A673 (cell line): ENCODE measurements at regions not wholly inside any gene's neighbourhood (a gene's known extent, or its start where the extent isn't known, plus 50 kb on each side); places are given as distances from the start of the nearest gene placed in this dataset.

ENCODE experiments used
- BruUV-seq: library from RNA; stranded (reverse); fragments of 400-500 nt; replicated peaks from 2 replicates; lab custom pipeline; 2021; lab: Mats Ljungman, UMichigan
- CTCF ChIA-PET: fragments of 300-600 bp; sonication (Branson Sonifier 250); formaldehyde crosslinking; loops from one replicate; lab custom pipeline; 2022; ENCODE audit warnings: antibody characterized with exemption; lab: Charles Lee
- POLR2A ChIA-PET: fragments of 300-600 bp; sonication (Branson Sonifier 250); formaldehyde crosslinking; loops from one replicate; lab custom pipeline; 2022; ENCODE audit warnings: antibody characterized with exemption; ENCODE audit not compliant: low non-redundant PET; lab: Charles Lee
- DNase-seq: peaks from one replicate; pipeline ENCODE4 v3.0.0-alpha.2; 2015; ENCODE audit warnings: low spot score
- H3K27ac ChIP-seq: fragments of 200-600 bp; sonication (generic); 2 replicates; pipeline ENCODE4 v1.5.1; 2016; ENCODE audit warnings: mixed run types, low read depth, mild to moderate bottlenecking, mixed read lengths, antibody characterized with exemption, low read length; ENCODE audit not compliant: poor library complexity, severe bottlenecking
- H3K27me3 ChIP-seq: fragments of 200-600 bp; sonication (generic); replicated peaks from 2 replicates; pipeline ENCODE4 v1.6.1; 2017; ENCODE audit warnings: mixed run types, low read depth, mild to moderate bottlenecking, mixed read lengths, antibody characterized with exemption, low read length; ENCODE audit not compliant: insufficient read depth, poor library complexity
- H3K36me3 ChIP-seq: fragments of 200-600 bp; sonication (generic); 2 replicates; pipeline ENCODE4 v1.6.1; 2016; ENCODE audit warnings: mixed run types, mild to moderate bottlenecking, mixed read lengths, antibody characterized with exemption, low read length; ENCODE audit not compliant: insufficient read depth, poor library complexity, severe bottlenecking
- H3K4me1 ChIP-seq: fragments of 200-600 bp; sonication (generic); 2 replicates; pipeline ENCODE4 v1.6.1; 2017; ENCODE audit warnings: mixed run types, mild to moderate bottlenecking, mixed read lengths, antibody characterized with exemption, low read length; ENCODE audit not compliant: insufficient read depth, poor library complexity, severe bottlenecking
- H3K4me3 ChIP-seq: fragments of 200-600 bp; sonication (generic); 2 replicates; pipeline ENCODE4 v1.5.1; 2016; ENCODE audit warnings: low read depth, mixed run types, mild to moderate bottlenecking, mixed read lengths, low read length; ENCODE audit not compliant: poor library complexity, severe bottlenecking
- H3K9me3 ChIP-seq: fragments of 200-600 bp; sonication (generic); 2 replicates; pipeline ENCODE4 v1.6.1; 2016; ENCODE audit warnings: mixed run types, low read depth, mild to moderate bottlenecking, mixed read lengths, antibody characterized with exemption, low read length; ENCODE audit not compliant: poor library complexity, severe bottlenecking
- CTCF ChIP-seq: fragments of 300-800, 200-600 bp; sonication (generic); conservative IDR thresholded peaks from 2 replicates; pipeline ENCODE4 v1.5.1; 2017; ENCODE audit warnings: low read depth, mild to moderate bottlenecking, antibody characterized with exemption, low read length, moderate library complexity, mixed read lengths
- EZH2 ChIP-seq: fragments of 200-600 bp; sonication (generic); IDR thresholded peaks from 2 replicates; pipeline ENCODE4 v1.6.1; 2017; ENCODE audit warnings: borderline replicate concordance, low read depth, mild to moderate bottlenecking, mixed read lengths, antibody characterized with exemption, low read length; ENCODE audit not compliant: poor library complexity, severe bottlenecking
- intact Hi-C: fragments of 100-400 bp; cut with micrococcal nuclease; formaldehyde crosslinking; loops from one replicate; pipeline ENCODE4 v1.10.0; 2022; ENCODE audit not compliant: unreplicated experiment

DNA sequence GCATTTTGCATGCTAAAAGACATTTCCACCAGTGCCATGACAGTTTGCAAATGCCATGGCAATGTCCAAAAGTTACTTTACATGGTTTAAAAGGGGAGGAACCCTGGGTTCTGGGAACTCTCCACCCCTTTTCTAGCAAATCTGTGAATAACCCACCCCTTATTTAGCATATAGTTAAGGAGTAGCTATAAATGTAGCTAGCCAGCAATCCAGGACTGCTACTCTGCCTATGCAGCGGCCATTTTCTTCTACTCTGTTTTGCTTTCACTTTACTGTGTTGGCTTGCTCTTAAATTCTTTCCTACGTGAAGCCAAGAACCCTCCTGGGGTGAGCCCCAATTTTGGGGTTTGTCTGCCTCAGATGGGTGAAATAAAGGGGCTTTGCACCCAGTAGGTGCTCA lies 141.0 kb downstream of the PTPN11 start:
- ChIA-PET POLR2A (no interaction called here), CTCF (no interaction called here)
- Histone ChIP-seq H3K4me3 (no peak overlapping the region), H3K27me3 (no peaks in the 10 kb centered on the region), H3K9me3 (no peaks in the 10 kb centered on the region), H3K36me3 (no peaks in the 10 kb centered on the region), H3K27ac (no peak overlapping the region), H3K4me1 (no peaks in the 10 kb centered on the region)
- no peak for DNase-seq
- BruUV-seq, result no TSS peak
- no peak for TF ChIP-seq CTCF
- intact Hi-C loops, result no loop called here

GRCh38 chr12:112564160-112564784 lies 145.5 kb downstream of the PTPN11 start:
- ChIA-PET POLR2A (interaction anchor here (0.9 kb wide), 1 partner anchor 438 kb away, joined by 3 read pairs; no protein-coding TSS in a partner anchor), CTCF (no interaction called here)
- no peak for DNase-seq
- intact Hi-C loops, result no loop called here
- Histone ChIP-seq H3K36me3 (no peaks in the 10 kb centered on the region), H3K4me1 (no peaks in the 10 kb centered on the region), H3K27ac (no peak overlapping the region), H3K9me3 (no peaks in the 10 kb centered on the region), H3K27me3 (no peaks in the 10 kb centered on the region), H3K4me3 (no peak overlapping the region)
- no peak for TF ChIP-seq EZH2
- TF ChIP-seq CTCF, result peak; percentile 43
- no TSS peak for BruUV-seq

DNA sequence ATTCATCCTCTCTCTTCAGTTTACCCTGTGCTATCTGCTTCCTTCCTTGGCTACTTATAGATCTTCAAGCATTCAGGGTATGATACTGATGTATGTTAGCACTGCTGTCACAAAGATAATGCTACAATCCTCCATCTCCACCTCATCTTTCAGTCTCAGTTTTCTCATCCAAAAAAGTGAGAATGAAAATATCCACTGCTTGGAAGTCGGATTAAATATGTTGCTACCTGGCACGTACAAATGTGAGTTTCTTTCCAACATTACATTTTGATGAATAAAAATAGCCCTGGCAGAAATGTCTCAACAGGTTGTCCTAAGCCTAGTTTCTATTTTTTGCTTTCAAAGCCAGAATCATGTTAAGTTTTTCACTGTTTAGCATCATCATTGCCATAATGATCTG lies 149.9 kb downstream of the PTPN11 start:
- Histone ChIP-seq H3K9me3 (no peaks in the 10 kb centered on the region), H3K27ac (no peak overlapping the region), H3K36me3 (no peaks in the 10 kb centered on the region), H3K4me1 (no peaks in the 10 kb centered on the region), H3K4me3 (no peak overlapping the region), H3K27me3 (no peaks in the 10 kb centered on the region)
- TF ChIP-seq EZH2, result no peak
- no peak for TF ChIP-seq CTCF
- intact Hi-C loops, result no loop called here
- POLR2A ChIA-PET, result no interaction called here
- DNase-seq, result no peak
- CTCF ChIA-PET, result interaction anchor here (0.7 kb wide), 1 partner anchor 424 kb away, joined by 3 read pairs; no protein-coding TSS in a partner anchor
- no TSS peak for BruUV-seq
